DND-41 (cell line): ENCODE measurements at regions not wholly inside any gene's neighbourhood (a gene's known extent, or its start where the extent isn't known, plus 50 kb on each side); places are given as distances from the start of the nearest gene placed in this dataset.
"Not testable (repeated sequence)": the region's sequence is repeated elsewhere in the genome, so short reads cannot be mapped to it uniquely, and the experiment has no call there.

Experiments used
- ATAC-seq: fragments of 200-7000 bp; cut with Tn5 transposase; 3 replicates; pipeline ENCODE4 v1.9.1; 2021; ENCODE audit warnings: low read depth; ENCODE audit not compliant: insufficient read depth
- DNase-seq: peaks from one replicate; pipeline ENCODE4 v3.0.0-alpha.2; 2020
- H2AFZ ChIP-seq: 2 replicates; pipeline ENCODE4 v1.6.0; 2012; ENCODE audit warnings: low read depth, low read length
- H3K27ac ChIP-seq: 2 replicates; pipeline ENCODE4 v1.5.1; 2012; ENCODE audit warnings: low read length, inconsistent platforms
- H3K27me3 ChIP-seq: fragments of 200-600 bp; sonication (generic); 2 replicates; pipeline ENCODE4 v1.6.0; 2012; ENCODE audit warnings: low read length, mild to moderate bottlenecking, inconsistent platforms; ENCODE audit not compliant: insufficient read depth, poor library complexity
- H3K36me3 ChIP-seq: 2 replicates; pipeline ENCODE4 v1.5.1; 2012; ENCODE audit warnings: low read length, inconsistent platforms; ENCODE audit not compliant: insufficient read depth
- H3K4me1 ChIP-seq: 2 replicates; pipeline ENCODE4 v1.5.1; 2012; ENCODE audit warnings: mild to moderate bottlenecking, low read length; ENCODE audit not compliant: insufficient read depth
- H3K4me2 ChIP-seq: 2 replicates; pipeline ENCODE4 v1.6.0; 2012; ENCODE audit warnings: mild to moderate bottlenecking, moderate library complexity, low read length, inconsistent platforms; ENCODE audit not compliant: insufficient read depth
- H3K4me3 ChIP-seq, 2 experiments: fragments of 200-600 bp in 1 of 2; shearing (Covaris generic) in 1 of 2; 2 replicates each; pipeline ENCODE4 v1.5.1; 2012 to 2016; ENCODE audit warnings: inconsistent platforms in 2 of 2, low read length in 2 of 2, mild to moderate bottlenecking in 2 of 2, low read depth in 1 of 2, moderate library complexity in 1 of 2
- H3K79me2 ChIP-seq: 2 replicates; pipeline ENCODE4 v1.6.0; 2012; ENCODE audit warnings: low read length, inconsistent platforms; ENCODE audit not compliant: insufficient read depth
- H3K9ac ChIP-seq: 2 replicates; pipeline ENCODE4 v1.6.0; 2012; ENCODE audit warnings: low read depth, mild to moderate bottlenecking, inconsistent platforms, low read length, moderate library complexity
- H3K9me3 ChIP-seq: 2 replicates; pipeline ENCODE4 v1.5.1; 2012; ENCODE audit warnings: low read length, moderate library complexity, mild to moderate bottlenecking, inconsistent platforms; ENCODE audit not compliant: insufficient read depth, severe bottlenecking
- H4K20me1 ChIP-seq: 2 replicates; pipeline ENCODE4 v1.6.0; 2012; ENCODE audit warnings: low read length; ENCODE audit not compliant: insufficient read depth
- CTCF ChIP-seq: IDR thresholded peaks from 2 replicates; pipeline ENCODE4 v1.5.1; 2012; ENCODE audit warnings: borderline replicate concordance, low read length, moderate library complexity, mild to moderate bottlenecking; ENCODE audit not compliant: poor library complexity, severe bottlenecking; ENCODE audit errors: extremely low read depth
- EZH2 ChIP-seq: IDR thresholded peaks from 3 replicates; pipeline ENCODE4 v1.6.1; 2012; ENCODE audit warnings: borderline replicate concordance, low read depth, mild to moderate bottlenecking, moderate library complexity, low read length, inconsistent platforms; ENCODE audit not compliant: severe bottlenecking

- no peaks in the 10 kb centered on the region for H3K27me3 ChIP-seq
- H3K27ac ChIP-seq = no peak overlapping the region
- no peaks in the 10 kb centered on the region for H3K9me3 ChIP-seq
- no peak overlapping the region for H3K4me3 ChIP-seq
- no peaks in the 10 kb centered on the region for H3K79me2 ChIP-seq
- no peaks in the 10 kb centered on the region for H3K4me1 ChIP-seq
- no peaks in the 10 kb centered on the region for H3K36me3 ChIP-seq
- H3K4me2 ChIP-seq = no peak overlapping the region
- TF ChIP-seq EZH2 = no peak
- H2AFZ ChIP-seq = no peak overlapping the region
- DNase-seq = no peak
- no peaks in the 10 kb centered on the region for H4K20me1 ChIP-seq
- ATAC-seq = no peak
- H3K9ac ChIP-seq = no peak overlapping the region
These were observed 103.5 kb downstream of the SOX14 start for GRCh38 chr3:137867611-137868010.

- no peaks in the 10 kb centered on the region for H3K9me3 ChIP-seq
These were observed 104.9 kb downstream of the SOX14 start for GRCh38 chr3:137869022-137869421.

DNA sequence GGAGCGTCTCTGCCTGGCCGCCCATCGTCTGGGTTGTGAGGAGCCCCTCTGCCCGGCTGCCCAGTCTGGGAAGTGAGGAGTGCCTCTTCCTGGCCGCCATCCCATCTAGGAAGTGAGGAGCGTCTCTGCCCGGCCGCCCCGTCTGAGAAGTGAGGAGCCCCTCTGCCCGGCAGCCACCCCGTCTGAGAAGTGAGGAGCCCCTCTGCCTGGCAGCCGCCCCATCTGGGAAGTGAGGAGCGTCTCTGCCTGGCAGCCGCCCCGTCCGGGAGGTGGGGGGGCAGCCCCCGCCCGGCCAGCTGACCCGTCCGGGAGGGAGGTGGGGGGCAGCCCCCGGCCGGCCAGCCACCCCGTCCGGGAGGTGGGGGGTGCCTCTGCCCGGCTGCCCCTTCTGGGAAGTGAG is 108.5 kb downstream of the SOX14 start:
- H4K20me1 ChIP-seq, H3K9me3 ChIP-seq, H3K36me3 ChIP-seq, H3K4me2 ChIP-seq, DNase-seq, ATAC-seq, H3K27me3 ChIP-seq, H3K27ac ChIP-seq, H3K9ac ChIP-seq, H2AFZ ChIP-seq, H3K79me2 ChIP-seq, H3K4me1 ChIP-seq, H3K4me3 ChIP-seq: not testable (repeated sequence)

More at GRCh38 chr3:137869022-137869421, 104.9 kb downstream of the SOX14 start:
- ATAC-seq = no peak
- no peak for DNase-seq
- H3K4me2 ChIP-seq = no peak overlapping the region
- no peaks in the 10 kb centered on the region for H3K4me1 ChIP-seq
- H3K79me2 ChIP-seq = no peaks in the 10 kb centered on the region
- no peak overlapping the region for H3K9ac ChIP-seq
- no peak overlapping the region for H2AFZ ChIP-seq
- no peaks in the 10 kb centered on the region for H3K36me3 ChIP-seq
- TF ChIP-seq EZH2 = no peak
- no peak for TF ChIP-seq CTCF
- H3K4me3 ChIP-seq = no peak overlapping the region
- H3K27me3 ChIP-seq = no peaks in the 10 kb centered on the region
- no peaks in the 10 kb centered on the region for H4K20me1 ChIP-seq
- no peak overlapping the region for H3K27ac ChIP-seq

DNA sequence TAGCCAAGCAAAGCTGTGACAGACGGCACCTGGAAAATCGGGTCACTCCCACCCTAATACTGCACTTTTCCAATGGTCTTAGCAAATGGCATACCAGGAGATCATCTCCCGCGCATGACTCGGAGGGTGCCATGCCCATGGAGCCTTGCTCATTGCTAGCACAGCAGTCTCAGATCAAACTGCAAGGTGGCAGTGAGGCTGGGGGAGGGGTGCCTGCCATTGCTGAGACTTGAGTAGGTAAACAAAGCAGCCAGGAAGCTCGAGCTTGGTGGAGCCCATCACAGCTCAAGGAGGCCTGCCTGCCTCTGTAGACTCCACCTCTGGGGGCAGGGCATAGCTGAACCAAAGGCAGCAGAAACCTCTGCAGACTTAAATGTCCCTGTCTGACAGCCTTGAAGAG is 113.1 kb upstream of the CLDN18 start:
- H3K79me2 ChIP-seq, H3K36me3 ChIP-seq, H3K4me2 ChIP-seq, H3K4me1 ChIP-seq, H4K20me1 ChIP-seq, ATAC-seq, DNase-seq, H3K9me3 ChIP-seq, H3K9ac ChIP-seq, H2AFZ ChIP-seq, H3K27ac ChIP-seq, H3K27me3 ChIP-seq, H3K4me3 ChIP-seq: not testable (repeated sequence)

DNA sequence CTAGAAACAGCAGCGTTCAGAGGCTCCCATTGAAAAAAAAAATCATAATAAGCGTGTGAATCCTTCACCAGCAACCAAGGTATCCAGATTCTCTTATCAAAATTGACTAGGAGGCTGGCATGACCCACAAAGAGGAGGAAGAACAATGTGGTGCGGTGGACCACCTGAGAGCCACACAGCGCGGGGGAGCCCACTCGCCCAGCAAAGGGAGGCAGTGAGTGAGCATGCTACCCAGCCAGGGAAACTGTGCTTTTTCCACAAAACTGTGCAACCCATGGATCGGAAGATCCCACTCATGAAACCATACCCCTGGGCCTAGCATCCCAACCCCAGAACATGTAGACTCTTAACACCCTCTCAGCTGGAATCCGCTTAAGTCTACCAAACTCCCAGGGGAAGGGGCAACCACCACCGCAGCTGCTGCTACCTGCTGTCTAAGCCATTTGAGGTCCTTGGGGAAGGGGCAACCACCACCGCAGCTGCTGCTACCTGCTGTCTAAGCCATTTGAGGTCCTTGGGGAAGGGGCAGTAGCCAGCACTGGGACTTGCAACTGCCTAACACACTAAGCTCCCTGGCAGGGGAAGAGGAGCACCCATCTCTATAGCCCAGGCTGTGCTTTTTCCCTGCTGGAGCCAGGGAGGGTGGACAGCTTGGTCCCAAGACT is 102.8 kb upstream of the CLDN18 start:
- H2AFZ ChIP-seq = no peak overlapping the region
- H3K9me3 ChIP-seq = no peaks in the 10 kb centered on the region
- H3K4me3 ChIP-seq = no peak overlapping the region
- no peak overlapping the region for H3K4me2 ChIP-seq
- no peaks in the 10 kb centered on the region for H3K27me3 ChIP-seq
- H3K9ac ChIP-seq = no peak overlapping the region
- DNase-seq (no peak), ATAC-seq (no peak)
- H3K4me1 ChIP-seq = no peaks in the 10 kb centered on the region
- TF ChIP-seq CTCF (no peak), EZH2 (no peak)
- H3K79me2 ChIP-seq = no peaks in the 10 kb centered on the region
- H3K27ac ChIP-seq = no peak overlapping the region
- no peaks in the 10 kb centered on the region for H3K36me3 ChIP-seq
- H4K20me1 ChIP-seq = no peaks in the 10 kb centered on the region
